ENCODE measurements at regions not wholly inside any gene's neighbourhood (a gene's known extent, or its start where the extent isn't known, plus 50 kb on each side); places are given as distances from the start of the nearest gene placed in this dataset.

DNA sequence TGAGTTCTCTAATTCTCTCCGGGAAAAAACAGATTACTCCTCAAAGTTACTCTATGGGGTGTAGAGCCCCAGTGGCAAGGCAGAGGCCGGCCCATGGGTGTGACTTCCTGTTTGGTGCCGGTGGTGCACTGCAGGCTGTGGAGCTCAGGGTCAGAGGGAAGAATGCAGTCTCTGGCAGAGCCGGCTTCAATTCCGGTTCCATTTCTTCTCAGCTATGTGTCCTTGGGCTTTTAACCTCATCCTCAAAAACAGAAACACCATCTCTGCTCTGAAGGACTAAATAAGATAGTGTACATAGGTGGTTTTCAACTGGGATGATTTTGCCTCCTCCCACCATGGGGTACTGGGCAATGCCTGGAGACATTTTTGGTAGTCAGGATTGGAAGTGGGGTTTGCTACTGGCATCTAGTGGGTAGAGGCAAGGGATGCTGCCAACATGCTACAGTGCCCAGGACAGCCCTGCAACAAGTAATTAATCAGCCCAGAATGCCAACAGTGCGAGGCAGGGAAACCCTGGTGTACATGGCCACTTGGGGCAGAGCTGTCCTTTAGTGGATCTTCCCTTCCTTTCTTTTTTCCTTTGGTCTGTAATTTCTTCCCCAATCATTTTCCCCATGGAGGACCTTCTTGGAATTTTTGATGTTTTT, 81.2 kb downstream of the INSIG2 start:
- H3K36me3 Mint-ChIP-seq = no peaks in the 10 kb centered on the region
- peaks cover 9% of the 10 kb centered on the region for H3K4me1 Mint-ChIP-seq
- DNase-seq (no peak), ATAC-seq (ENCODE audit: low read depth) (peak; percentile 98)
- peak overlapping the region; percentile 4 for H3K4me3 Mint-ChIP-seq
- H3K27ac Mint-ChIP-seq = peak overlapping the region; percentile 51
- POLR2A ChIA-PET = interaction anchor here (0.6 to 1.4 kb wide), 2 partner anchors 17 to 1762 kb away, joined by 5 to 6 read pairs; no protein-coding TSS in a partner anchor
- H3K9me3 Mint-ChIP-seq = no peaks in the 10 kb centered on the region
- peaks cover 4% of the 10 kb centered on the region for H3K27me3 Mint-ChIP-seq

DNA sequence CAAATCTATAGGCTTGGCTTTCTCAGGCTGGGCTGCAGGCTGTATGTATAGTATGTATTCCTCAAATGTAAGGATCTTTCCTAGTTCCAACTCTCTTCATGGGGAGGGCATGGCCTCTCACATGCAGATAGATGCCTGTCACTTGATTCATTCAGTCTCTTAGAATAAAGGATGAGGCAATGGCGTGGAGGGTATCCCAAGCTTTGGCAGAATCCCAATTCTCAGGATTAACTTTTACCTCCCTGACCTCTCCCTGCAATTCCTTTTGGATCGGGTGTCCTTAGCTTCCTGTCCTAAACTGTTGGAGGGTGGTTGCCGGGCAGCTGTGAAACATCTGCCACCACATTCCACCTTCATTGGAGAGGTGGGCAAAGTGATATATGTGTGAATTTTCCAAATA, 80.3 kb downstream of the INSIG2 start:
- no peak for DNase-seq
- no peak overlapping the region for H3K27ac Mint-ChIP-seq
- H3K9me3 Mint-ChIP-seq = no peaks in the 10 kb centered on the region
- no peak for ATAC-seq (ENCODE audit: low read depth)
- H3K4me1 Mint-ChIP-seq = peaks cover 9% of the 10 kb centered on the region
- H3K4me3 Mint-ChIP-seq = no peak overlapping the region
- POLR2A ChIA-PET = interaction anchor here (1.4 kb wide), 1 partner anchor 17 kb away, joined by 6 read pairs; no protein-coding TSS in a partner anchor
- H3K36me3 Mint-ChIP-seq = peaks cover 3% of the 10 kb centered on the region
- peaks cover 4% of the 10 kb centered on the region for H3K27me3 Mint-ChIP-seq

DNA sequence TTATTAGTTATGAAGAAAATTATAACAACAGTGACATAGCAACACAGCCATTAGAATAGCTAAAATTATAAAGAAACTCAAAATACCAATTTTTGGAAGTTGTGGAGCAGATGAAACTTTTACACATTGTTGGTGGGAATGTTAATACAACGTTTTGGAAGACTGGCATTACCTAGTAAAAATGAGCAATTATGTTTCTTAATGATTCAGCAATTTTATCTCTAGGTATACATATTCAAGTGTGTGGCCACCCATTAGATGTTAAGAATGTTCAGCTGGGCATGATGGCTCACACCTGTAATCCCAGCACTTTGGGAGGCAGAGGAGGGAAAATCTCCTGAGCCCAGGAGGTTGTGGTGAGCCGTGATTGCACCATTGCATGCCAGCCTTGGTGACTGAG, 78.8 kb downstream of the INSIG2 start:
- no peak for DNase-seq
- H3K27ac Mint-ChIP-seq = no peak overlapping the region
- no peak for ATAC-seq (ENCODE audit: low read depth)
- H3K36me3 Mint-ChIP-seq = peaks cover 3% of the 10 kb centered on the region
- no peak overlapping the region for H3K4me3 Mint-ChIP-seq
- H3K9me3 Mint-ChIP-seq = no peaks in the 10 kb centered on the region
- H3K27me3 Mint-ChIP-seq = peaks cover 4% of the 10 kb centered on the region
- POLR2A ChIA-PET = no interaction called here
- peaks cover 9% of the 10 kb centered on the region for H3K4me1 Mint-ChIP-seq

DNA sequence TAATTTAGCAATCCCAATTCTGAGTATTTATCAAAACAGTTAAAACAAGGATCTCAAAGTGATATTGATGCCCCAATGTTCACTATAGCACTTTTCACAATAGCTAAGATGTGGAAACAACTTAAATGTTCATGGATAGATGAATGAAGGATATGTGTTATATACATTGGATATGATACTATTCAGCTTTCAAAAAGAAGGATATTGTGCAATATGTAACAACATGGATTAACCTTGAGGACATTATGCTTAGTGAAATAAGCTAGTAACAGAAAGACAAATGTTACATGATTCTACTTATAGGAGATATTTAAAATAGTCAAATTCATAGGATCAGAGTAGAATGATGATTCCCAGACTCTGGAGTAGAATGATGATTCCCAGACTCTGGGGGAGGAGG, 78.0 kb downstream of the INSIG2 start:
- H3K27me3 Mint-ChIP-seq = peaks cover 6% of the 10 kb centered on the region
- peaks cover 3% of the 10 kb centered on the region for H3K36me3 Mint-ChIP-seq

DNA sequence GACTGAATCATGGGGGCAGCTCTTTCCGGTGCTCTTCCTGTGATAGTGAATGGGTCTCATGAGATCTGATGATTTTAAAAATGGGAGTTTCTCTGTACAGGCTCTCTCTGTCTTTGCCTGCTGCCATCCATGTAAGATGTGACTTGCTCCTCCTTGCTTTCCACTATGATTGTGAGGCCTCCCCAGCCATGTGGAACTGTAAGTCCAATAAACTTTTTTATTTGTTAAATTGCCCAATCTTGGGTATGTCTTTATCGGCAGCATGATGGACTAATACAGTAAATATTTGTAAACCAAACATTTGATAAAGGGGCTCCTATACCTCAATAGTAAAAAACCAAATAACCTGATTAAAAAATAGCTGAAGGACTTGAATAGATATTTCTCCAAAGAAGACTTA, 77.3 kb downstream of the INSIG2 start:
- DNase-seq (no peak), ATAC-seq (ENCODE audit: low read depth) (no peak)
- Mint-ChIP-seq H3K36me3 (peaks cover 3% of the 10 kb centered on the region), H3K9me3 (no peaks in the 10 kb centered on the region), H3K4me1 (peaks cover 9% of the 10 kb centered on the region), H3K27me3 (peaks cover 13% of the 10 kb centered on the region), H3K27ac (no peak overlapping the region), H3K4me3 (no peak overlapping the region)
- POLR2A ChIA-PET = no interaction called here

More for the DNA sequence above, 78.0 kb downstream of the INSIG2 start:
- POLR2A ChIA-PET = interaction anchor here (0.7 kb wide), 1 partner anchor 78 kb away, joined by 3 read pairs; the partner anchor contains the start of gene INSIG2
- Mint-ChIP-seq H3K9me3 (no peaks in the 10 kb centered on the region), H3K4me3 (no peak overlapping the region), H3K4me1 (peaks cover 9% of the 10 kb centered on the region), H3K27ac (no peak overlapping the region)
- no peak for DNase-seq
- no peak for ATAC-seq (ENCODE audit: low read depth)

Measured in activated naive CD8-positive, alpha-beta T cell treated with anti-CD3 and anti-CD28 coated beads, Interleukin-2, amount 10 ng/mL, durations not matched to agents 7 days and 5 days (primary cell).